ENCODE measurements at regions not wholly inside any gene's neighbourhood (a gene's known extent, or its start where the extent isn't known, plus 50 kb on each side); places are given as distances from the start of the nearest gene placed in this dataset.

GRCh38 chr11:134888821-134889220 lies 476.8 kb upstream of the B3GAT1 start:
- TF ChIP-seq CTCF (conservative IDR thresholded peaks at IDR 0.05; ENCODE audit: low read length) = no peak
- no peak for TF ChIP-seq EZH2phosphoT487 (IDR thresholded peaks at IDR 0.05; ENCODE audit: borderline replicate concordance)

Data from Loucy (cell line).